Nephron (organoid): ENCODE measurements at regions not wholly inside any gene's neighbourhood (a gene's known extent, or its start where the extent isn't known, plus 50 kb on each side); places are given as distances from the start of the nearest gene placed in this dataset.

ENCODE experiments used
- H3K27ac Mint-ChIP-seq, 3 experiments: 2 replicates each; pipeline ENCODE4 v1.8.0; 2020; ENCODE audit warnings: mixed read lengths in 3 of 3, mild to moderate bottlenecking in 2 of 3, moderate library complexity in 1 of 3
- H3K27me3 Mint-ChIP-seq: 2 replicates; pipeline ENCODE4 v1.8.0; 2021; ENCODE audit warnings: low read depth, mild to moderate bottlenecking, moderate library complexity, mixed read lengths
- H3K36me3 Mint-ChIP-seq: 2 replicates; pipeline ENCODE4 v1.8.0; 2020; ENCODE audit warnings: low read depth, mixed read lengths
- H3K4me1 Mint-ChIP-seq: 2 replicates; pipeline ENCODE4 v1.8.0; 2020; ENCODE audit warnings: mixed read lengths
- H3K4me3 Mint-ChIP-seq, 3 experiments: 2 replicates each; pipeline ENCODE4 v1.8.0; 2020; ENCODE audit warnings: mild to moderate bottlenecking in 3 of 3, mixed read lengths in 3 of 3, moderate library complexity in 2 of 3
- H3K9me3 Mint-ChIP-seq: 2 replicates; pipeline ENCODE4 v1.8.0; 2020; ENCODE audit warnings: mixed read lengths
- CTCF ChIP-seq, 3 experiments: fragments of 200-600 bp; sonication (generic); IDR thresholded peaks; one replicate each; pipeline ENCODE4 v1.5.0; 2021; ENCODE audit warnings: antibody characterized with exemption in 3 of 3; ENCODE audit not compliant: unreplicated experiment in 3 of 3

- H3K36me3 Mint-ChIP-seq, result no peaks in the 10 kb centered on the region
- no peak for TF ChIP-seq CTCF (IDR thresholded peaks at IDR 0.05; ENCODE audit: unreplicated experiment in 3 of 3)
- no peak overlapping the region for H3K4me3 Mint-ChIP-seq
- peaks cover 10% of the 10 kb centered on the region for H3K27me3 Mint-ChIP-seq
- peaks cover 11% of the 10 kb centered on the region for H3K4me1 Mint-ChIP-seq
- H3K9me3 Mint-ChIP-seq, result no peaks in the 10 kb centered on the region
- H3K27ac Mint-ChIP-seq, result no peak overlapping the region
Observed at GRCh38 chr1:233459470-233459945, 132.0 kb downstream of the MAP3K21 start.

GRCh38 chr1:233459968-233460367 is 132.4 kb downstream of the MAP3K21 start:
- Mint-ChIP-seq H3K27me3 (peaks cover 8% of the 10 kb centered on the region), H3K27ac (no peak overlapping the region), H3K4me1 (peaks cover 11% of the 10 kb centered on the region), H3K9me3 (no peaks in the 10 kb centered on the region), H3K4me3 (no peak overlapping the region), H3K36me3 (no peaks in the 10 kb centered on the region)
- no peak for TF ChIP-seq CTCF (IDR thresholded peaks at IDR 0.05; ENCODE audit: unreplicated experiment in 3 of 3)

- Mint-ChIP-seq H3K27ac (no peak overlapping the region), H3K27me3 (peaks cover 3% of the 10 kb centered on the region), H3K4me3 (no peak overlapping the region), H3K9me3 (no peaks in the 10 kb centered on the region), H3K36me3 (no peaks in the 10 kb centered on the region), H3K4me1 (peaks cover 11% of the 10 kb centered on the region)
- no peak for TF ChIP-seq CTCF (IDR thresholded peaks at IDR 0.05; ENCODE audit: unreplicated experiment in 3 of 3)
Observed at GRCh38 chr1:233460692-233461091, 133.2 kb downstream of the MAP3K21 start.

GRCh38 chr1:233461847-233462246 is 134.3 kb downstream of the MAP3K21 start:
- no peaks in the 10 kb centered on the region for H3K36me3 Mint-ChIP-seq
- peaks cover 3% of the 10 kb centered on the region for H3K27me3 Mint-ChIP-seq
- peaks cover 2% of the 10 kb centered on the region for H3K9me3 Mint-ChIP-seq
- no peak overlapping the region for H3K27ac Mint-ChIP-seq
- H3K4me3 Mint-ChIP-seq, result no peak overlapping the region
- peaks cover 11% of the 10 kb centered on the region for H3K4me1 Mint-ChIP-seq
- no peak for TF ChIP-seq CTCF (IDR thresholded peaks at IDR 0.05; ENCODE audit: unreplicated experiment in 3 of 3)

- H3K36me3 Mint-ChIP-seq, result no peaks in the 10 kb centered on the region
- peaks cover 2% of the 10 kb centered on the region for H3K9me3 Mint-ChIP-seq
- H3K4me3 Mint-ChIP-seq, result no peak overlapping the region
- no peak for TF ChIP-seq CTCF (IDR thresholded peaks at IDR 0.05; ENCODE audit: unreplicated experiment in 3 of 3)
- peaks cover 11% of the 10 kb centered on the region for H3K4me1 Mint-ChIP-seq
- H3K27me3 Mint-ChIP-seq, result peaks cover 3% of the 10 kb centered on the region
- no peak overlapping the region for H3K27ac Mint-ChIP-seq
Observed at GRCh38 chr1:233463333-233463732, 135.8 kb downstream of the MAP3K21 start.

- H3K9me3 Mint-ChIP-seq, result peaks cover 4% of the 10 kb centered on the region
- no peak overlapping the region for H3K27ac Mint-ChIP-seq
- H3K4me3 Mint-ChIP-seq, result no peak overlapping the region
- H3K36me3 Mint-ChIP-seq, result no peaks in the 10 kb centered on the region
- peaks cover 2% of the 10 kb centered on the region for H3K4me1 Mint-ChIP-seq
- peaks cover 3% of the 10 kb centered on the region for H3K27me3 Mint-ChIP-seq
- TF ChIP-seq CTCF (IDR thresholded peaks at IDR 0.05; ENCODE audit: unreplicated experiment in 3 of 3), result no peak
Observed at GRCh38 chr1:233465745-233466343, 138.3 kb downstream of the MAP3K21 start.
